Lung (tissue), 11 donors: ENCODE measurements at regions not wholly inside any gene's neighbourhood (a gene's known extent, or its start where the extent isn't known, plus 50 kb on each side); places are given as distances from the start of the nearest gene placed in this dataset.

Source experiments
- ATAC-seq: fragments of 200-7000 bp; cut with Tn5 transposase; one replicate; pipeline ENCODE4 v1.9.1; 2020; ENCODE audit warnings: moderate number of reproducible peaks; ENCODE audit not compliant: insufficient read depth, low FRiP score
- DNase-seq, 3 donors: peaks; one replicate each; pipeline ENCODE4 v3.0.0-alpha.2; 2013 to 2017
- H3K27ac ChIP-seq, 2 donors: one replicate each; pipeline ENCODE4 v1.5.1; 2013; ENCODE audit warnings: mild to moderate bottlenecking in 2 of 2, moderate library complexity in 2 of 2, control low read depth in 1 of 2, inconsistent platforms in 1 of 2, low read depth in 1 of 2, low read length in 1 of 2
- H3K27me3 ChIP-seq, 3 donors: one replicate each; pipeline ENCODE4 v1.5.1; 2013; ENCODE audit warnings: low read length in 2 of 3; ENCODE audit not compliant: control insufficient read depth in 3 of 3, insufficient read depth in 3 of 3
- H3K36me3 ChIP-seq, 4 donors: one replicate each; pipeline ENCODE4 v1.5.1; 2013; ENCODE audit warnings: low read length in 4 of 4, mild to moderate bottlenecking in 1 of 4, moderate library complexity in 1 of 4; ENCODE audit not compliant: control insufficient read depth in 4 of 4, insufficient read depth in 4 of 4
- H3K4me1 ChIP-seq, 5 donors: one replicate each; pipeline ENCODE4 v1.5.1; 2013; ENCODE audit warnings: low read length in 5 of 5, mild to moderate bottlenecking in 2 of 5, moderate library complexity in 1 of 5; ENCODE audit not compliant: control insufficient read depth in 5 of 5, insufficient read depth in 5 of 5
- H3K4me3 ChIP-seq: one replicate; pipeline ENCODE4 v1.5.1; 2013; ENCODE audit warnings: mild to moderate bottlenecking, control low read depth, moderate library complexity
- H3K9ac ChIP-seq, 2 donors: one replicate each; pipeline ENCODE4 v1.5.1; 2013; ENCODE audit warnings: low read length in 2 of 2, control low read depth in 1 of 2; ENCODE audit not compliant: insufficient read depth in 1 of 2
- H3K9me3 ChIP-seq, 4 donors: one replicate each; pipeline ENCODE4 v1.5.1; 2013; ENCODE audit warnings: low read length in 3 of 4, mild to moderate bottlenecking in 1 of 4, moderate library complexity in 1 of 4; ENCODE audit not compliant: control insufficient read depth in 4 of 4, insufficient read depth in 3 of 4
- CTCF ChIP-seq: IDR thresholded peaks from 2 replicates; pipeline ENCODE4 v1.5.1; 2012; ENCODE audit warnings: mild to moderate bottlenecking; ENCODE audit errors: control extremely low read depth, extremely low read depth
- WGBS, 2 donors: extraction: QIAGEN DNeasy Blood & Tissue Kit; methylation state at CpG; one replicate each; pipeline ENCODE4 v1.1.7; 2013; 5-methylcytosine and 5-hydroxymethylcytosine counted together
- donor health status: control.
- donor health status: control.
- donor health status: Bipolar disorder and iron deficiency.
- donor health status: healthy.
- donor health status: DM: yes; HTN: yes; CAD: no.

- Histone ChIP-seq H3K9ac (no peak overlapping the region), H3K27ac (no peak overlapping the region), H3K9me3 (peaks cover 0 to 2% (median 0%) of the 10 kb centered on the region in 4 donors), H3K4me3 (no peak overlapping the region), H3K27me3 (peaks cover 0 to 10% (median 0%) of the 10 kb centered on the region in 3 donors), H3K4me1 (peaks cover 0 to 7% (median 0%) of the 10 kb centered on the region in 5 donors), H3K36me3 (no peaks in the 10 kb centered on the region)
- WGBS, 2 donors: 83 to 90% methylated on average over 11 of the region's 11 CpGs
- TF ChIP-seq CTCF: no peak
- DNase-seq (no peak), ATAC-seq (no peak)
Observed at GRCh38 chr2:15786003-15786654, 154.2 kb upstream of the MYCN start.

GRCh38 chr2:15786901-15787300 lies 153.4 kb upstream of the MYCN start:
- Histone ChIP-seq H3K9ac (no peak overlapping the region), H3K27ac (no peak overlapping the region), H3K27me3 (peaks cover 0 to 10% (median 0%) of the 10 kb centered on the region in 3 donors), H3K4me3 (no peak overlapping the region), H3K9me3 (peaks cover 0 to 2% (median 0%) of the 10 kb centered on the region in 4 donors), H3K36me3 (no peaks in the 10 kb centered on the region), H3K4me1 (peaks cover 0 to 6% (median 0%) of the 10 kb centered on the region in 5 donors)
- 93 to 94% methylated on average over 2 of the region's 2 CpGs for WGBS, 2 donors
- ATAC-seq: no peak
- no peak for DNase-seq
- TF ChIP-seq CTCF: no peak

- Histone ChIP-seq H3K9me3 (peaks cover 0 to 2% (median 0%) of the 10 kb centered on the region in 4 donors), H3K27ac (no peak overlapping the region), H3K36me3 (no peaks in the 10 kb centered on the region), H3K4me1 (no peaks in the 10 kb centered on the region), H3K4me3 (no peak overlapping the region), H3K9ac (no peak overlapping the region), H3K27me3 (peaks cover 0 to 6% (median 0%) of the 10 kb centered on the region in 3 donors)
- 91 to 94% methylated on average over 3 of the region's 3 CpGs for WGBS, 2 donors
- ATAC-seq: no peak
- no peak for TF ChIP-seq CTCF
- DNase-seq: no peak
Observed at GRCh38 chr2:15787535-15788454, 152.6 kb upstream of the MYCN start.
